ENCODE measurements at regions not wholly inside any gene's neighbourhood (a gene's known extent, or its start where the extent isn't known, plus 50 kb on each side); places are given as distances from the start of the nearest gene placed in this dataset.

DNA sequence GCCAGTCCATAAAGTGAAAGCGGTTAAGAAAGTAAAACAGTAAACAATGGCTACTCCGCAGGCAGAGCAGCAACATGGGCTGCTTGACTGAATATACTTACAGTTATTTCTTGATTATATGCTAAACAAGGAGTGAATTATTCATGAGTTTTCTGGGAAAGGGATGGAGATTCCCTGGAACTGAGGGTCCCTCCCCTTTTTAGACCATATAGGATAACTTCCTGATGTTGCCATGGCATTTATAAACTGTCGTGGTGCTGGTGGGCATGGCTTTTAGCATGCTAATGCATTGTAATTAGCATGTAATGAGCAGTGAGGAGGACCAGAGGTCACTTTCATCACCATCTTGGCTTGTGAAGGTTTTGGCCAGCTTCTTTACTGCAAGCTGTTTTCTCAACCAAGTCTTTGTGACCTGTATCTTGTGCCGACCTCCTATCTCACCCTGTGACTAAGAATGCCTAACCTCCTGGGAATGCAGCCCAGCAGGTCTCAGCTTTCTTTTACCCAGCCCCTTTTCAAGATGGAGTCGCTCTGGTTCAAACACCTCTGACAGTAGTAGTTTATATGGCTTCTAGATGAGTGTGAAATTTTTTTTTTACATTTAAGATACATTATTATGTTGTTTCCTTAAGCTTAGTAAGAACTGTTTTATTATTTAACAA is 514.8 kb upstream of the TENM3 start:
- TF ChIP-seq, protein P1, sequence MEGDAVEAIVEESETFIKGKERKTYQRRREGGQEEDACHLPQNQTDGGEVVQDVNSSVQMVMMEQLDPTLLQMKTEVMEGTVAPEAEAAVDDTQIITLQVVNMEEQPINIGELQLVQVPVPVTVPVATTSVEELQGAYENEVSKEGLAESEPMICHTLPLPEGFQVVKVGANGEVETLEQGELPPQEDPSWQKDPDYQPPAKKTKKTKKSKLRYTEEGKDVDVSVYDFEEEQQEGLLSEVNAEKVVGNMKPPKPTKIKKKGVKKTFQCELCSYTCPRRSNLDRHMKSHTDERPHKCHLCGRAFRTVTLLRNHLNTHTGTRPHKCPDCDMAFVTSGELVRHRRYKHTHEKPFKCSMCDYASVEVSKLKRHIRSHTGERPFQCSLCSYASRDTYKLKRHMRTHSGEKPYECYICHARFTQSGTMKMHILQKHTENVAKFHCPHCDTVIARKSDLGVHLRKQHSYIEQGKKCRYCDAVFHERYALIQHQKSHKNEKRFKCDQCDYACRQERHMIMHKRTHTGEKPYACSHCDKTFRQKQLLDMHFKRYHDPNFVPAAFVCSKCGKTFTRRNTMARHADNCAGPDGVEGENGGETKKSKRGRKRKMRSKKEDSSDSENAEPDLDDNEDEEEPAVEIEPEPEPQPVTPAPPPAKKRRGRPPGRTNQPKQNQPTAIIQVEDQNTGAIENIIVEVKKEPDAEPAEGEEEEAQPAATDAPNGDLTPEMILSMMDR (IDR thresholded peaks at IDR 0.05; ENCODE audit: insufficient read depth, low read depth, low read length) = no peak
- no peak overlapping the region for H3K4me3 ChIP-seq (ENCODE audit: low read depth, low read length)
- no peak for DNase-seq (ENCODE audit: low read depth)

GRCh38 chr4:181731900-181732299 is 511.3 kb upstream of the TENM3 start:
- TF ChIP-seq, protein P1 (IDR thresholded peaks at IDR 0.05; ENCODE audit: insufficient read depth, low read depth, low read length) = no peak
- no peak for DNase-seq (ENCODE audit: low read depth)
- no peak overlapping the region for H3K4me3 ChIP-seq (ENCODE audit: low read depth, low read length)

DNA sequence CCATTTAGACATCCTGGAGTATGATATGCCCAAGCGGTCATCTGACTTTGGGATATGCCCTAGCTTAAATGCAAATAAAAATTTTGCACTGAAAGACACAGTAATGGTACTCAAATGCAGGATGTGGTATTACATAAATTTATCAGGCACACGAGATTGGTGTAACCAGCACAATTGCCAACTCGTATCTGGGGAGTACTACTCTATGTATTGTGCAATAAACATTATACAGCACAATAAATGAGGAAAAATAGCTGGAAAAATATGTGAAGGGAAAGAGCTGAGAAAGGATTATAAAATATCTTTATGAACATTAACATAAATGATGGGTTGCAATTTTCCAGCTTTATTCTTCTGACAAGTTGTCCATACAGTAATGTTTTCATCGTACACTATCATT is 505.5 kb upstream of the TENM3 start:
- DNase-seq (ENCODE audit: low read depth) = no peak
- TF ChIP-seq, protein P1 (IDR thresholded peaks at IDR 0.05; ENCODE audit: insufficient read depth, low read depth, low read length) = no peak

DNA sequence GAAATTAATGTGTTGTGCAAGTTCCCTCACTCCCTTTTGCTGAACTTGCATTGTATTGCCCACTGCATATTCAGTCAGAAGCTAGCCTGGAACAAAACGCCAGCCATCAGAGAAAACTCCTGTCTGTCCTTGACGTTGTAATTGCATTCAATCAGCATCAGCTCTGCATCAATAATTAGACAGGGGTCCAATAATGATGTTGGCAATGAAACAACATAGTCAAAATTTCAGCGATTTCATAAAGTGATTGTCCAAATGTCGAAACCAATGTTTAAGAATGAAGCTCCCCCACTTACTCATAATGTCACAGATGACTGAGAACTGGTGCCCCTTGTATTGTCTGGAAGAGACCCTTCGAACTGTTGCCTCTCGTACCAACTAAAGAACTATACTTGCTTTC is 504.2 kb upstream of the TENM3 start:
- H3K4me3 ChIP-seq (ENCODE audit: low read depth, low read length) = no peak overlapping the region
- TF ChIP-seq, protein P1 (IDR thresholded peaks at IDR 0.05; ENCODE audit: insufficient read depth, low read depth, low read length) = no peak
- no peak for DNase-seq (ENCODE audit: low read depth)

More for the DNA sequence above, 505.5 kb upstream of the TENM3 start:
- no peak overlapping the region for H3K4me3 ChIP-seq (ENCODE audit: low read depth, low read length)

- no peak overlapping the region for H3K4me3 ChIP-seq (ENCODE audit: low read depth, low read length)
- TF ChIP-seq, protein P1 (IDR thresholded peaks at IDR 0.05; ENCODE audit: insufficient read depth, low read depth, low read length) = no peak
- no peak for DNase-seq (ENCODE audit: low read depth)
Observed at GRCh38 chr4:181741513-181741912, 501.7 kb upstream of the TENM3 start.

- no peak for DNase-seq (ENCODE audit: low read depth)
- no peak overlapping the region for H3K4me3 ChIP-seq (ENCODE audit: low read depth, low read length)
- TF ChIP-seq, protein P1 (IDR thresholded peaks at IDR 0.05; ENCODE audit: insufficient read depth, low read depth, low read length) = no peak
Observed at GRCh38 chr4:181745933-181746625, 497.1 kb upstream of the TENM3 start.
